HTR-8/SVneo (cell line): ENCODE measurements at regions not wholly inside any gene's neighbourhood (a gene's known extent, or its start where the extent isn't known, plus 50 kb on each side); places are given as distances from the start of the nearest gene placed in this dataset.
"Not testable (repeated sequence)": the region's sequence is repeated elsewhere in the genome, so short reads cannot be mapped to it uniquely, and the experiment has no call there.

Experiments used
- DNase-seq: peaks from one replicate; pipeline ENCODE4 v3.0.0; 2011; ENCODE audit warnings: low spot score, mixed read lengths; ENCODE audit not compliant: insufficient read length
- FAIRE-seq: peaks from 2 replicates; lab custom pipeline; 2011; peaks lifted over from hg19 to GRCh38; lab: Jason Lieb, UNC

DNA sequence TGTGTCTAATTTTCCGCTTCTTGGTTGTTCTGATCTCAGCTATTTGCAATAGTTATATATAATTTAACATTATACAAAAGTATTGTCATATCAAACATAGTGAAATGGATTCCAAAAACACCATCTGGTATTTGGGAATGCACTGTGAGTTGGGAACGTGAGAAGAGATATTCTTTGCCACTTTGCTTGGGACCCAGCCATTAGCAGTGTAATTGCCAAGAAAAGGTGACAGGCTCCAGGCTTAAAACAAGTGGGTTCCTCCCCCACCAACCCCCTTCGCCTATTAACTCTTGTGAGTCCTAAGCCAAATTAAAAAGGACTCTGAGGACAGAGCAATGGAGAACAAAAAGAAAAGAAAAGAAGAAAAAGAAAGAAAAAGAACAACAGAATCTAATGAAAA, 186.7 kb upstream of the NFIA start:
- FAIRE-seq (no peak), DNase-seq (no peak)

- DNase-seq (no peak), FAIRE-seq (no peak)
Observed at GRCh38 chr1:60895252-60895651, 187.1 kb upstream of the NFIA start.

DNA sequence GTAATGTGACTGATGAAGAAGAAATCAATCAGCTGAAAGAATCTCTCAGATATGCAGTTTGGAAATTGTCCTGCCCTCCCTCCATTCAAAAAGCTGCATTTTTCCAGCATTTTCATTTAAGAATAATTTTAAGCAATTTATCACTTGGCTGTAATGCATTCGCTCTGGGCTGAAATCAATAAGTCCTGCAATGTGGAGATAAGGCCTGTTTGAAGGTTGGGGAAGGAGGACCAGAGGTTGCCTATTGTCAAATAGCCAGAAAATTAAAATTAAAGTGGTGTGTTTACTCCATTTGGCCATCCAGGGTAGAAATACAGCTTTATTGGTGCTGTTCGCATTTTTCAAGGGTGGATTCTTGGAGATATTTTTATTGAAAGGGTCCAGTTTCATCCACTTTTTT, 187.6 kb upstream of the NFIA start:
- FAIRE-seq: no peak
- DNase-seq: no peak

GRCh38 chr1:60894130-60894529, 188.2 kb upstream of the NFIA start:
- FAIRE-seq (no peak), DNase-seq (no peak)

DNA sequence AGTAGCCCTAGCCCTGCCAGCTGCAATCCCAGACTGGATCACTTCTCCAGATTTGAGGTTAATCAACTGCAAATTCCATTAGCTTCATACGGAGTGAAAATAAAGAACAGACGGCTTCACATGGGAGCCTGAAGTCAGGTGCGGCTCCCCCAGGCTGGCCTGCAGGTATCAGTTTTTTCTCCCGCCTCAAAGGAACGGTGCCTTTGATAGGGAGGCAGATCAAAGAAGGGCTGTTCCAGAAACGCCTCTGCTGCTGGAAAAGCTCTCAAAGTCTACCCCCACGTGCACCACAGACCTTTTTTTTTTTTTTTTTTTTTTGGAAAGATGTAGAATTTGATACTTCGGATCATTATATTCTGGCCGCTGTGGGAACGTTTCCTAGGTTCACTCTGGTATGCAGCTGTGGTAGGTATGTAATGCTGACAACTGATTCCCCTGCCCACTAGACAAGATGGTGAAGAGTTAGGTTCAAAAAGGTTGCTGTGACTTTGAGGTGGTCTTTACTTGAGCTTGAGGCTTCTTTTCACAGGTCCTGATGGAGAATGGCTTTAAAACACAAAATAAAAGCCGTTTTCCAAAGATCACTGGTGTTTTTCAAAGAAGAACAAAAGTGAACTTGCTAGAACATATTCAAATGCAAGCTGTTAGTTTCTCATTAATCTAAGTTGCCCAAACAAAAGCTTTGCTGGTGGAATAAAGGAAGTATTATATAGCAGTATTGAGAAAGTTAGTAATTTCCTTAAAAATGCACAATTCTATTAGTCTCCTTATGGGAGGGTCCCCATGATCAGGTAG, 189.0 kb upstream of the NFIA start:
- FAIRE-seq (no peak), DNase-seq (no peak)

GRCh38 chr1:60891765-60892164, 190.6 kb upstream of the NFIA start:
- DNase-seq (no peak), FAIRE-seq (no peak)

DNA sequence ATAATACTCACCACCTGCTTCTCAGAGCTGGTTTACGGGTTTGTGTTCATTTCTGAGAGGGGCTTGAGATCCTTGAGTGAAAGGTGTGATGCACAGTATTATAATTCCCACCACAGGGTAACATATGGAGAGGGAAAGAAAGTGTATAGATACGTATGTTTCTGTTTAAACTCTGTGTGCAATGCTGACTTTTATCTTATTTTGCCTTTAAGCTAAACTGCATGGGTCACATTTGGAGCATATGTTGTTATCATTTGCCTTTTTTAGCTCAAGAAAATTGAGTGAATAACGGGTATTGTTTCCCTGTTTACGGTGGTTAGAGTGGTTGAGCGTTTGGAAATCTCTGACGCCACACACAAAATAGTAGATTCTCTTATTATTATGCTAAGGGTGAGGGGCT, 191.1 kb upstream of the NFIA start:
- FAIRE-seq (no peak), DNase-seq (no peak)

DNA sequence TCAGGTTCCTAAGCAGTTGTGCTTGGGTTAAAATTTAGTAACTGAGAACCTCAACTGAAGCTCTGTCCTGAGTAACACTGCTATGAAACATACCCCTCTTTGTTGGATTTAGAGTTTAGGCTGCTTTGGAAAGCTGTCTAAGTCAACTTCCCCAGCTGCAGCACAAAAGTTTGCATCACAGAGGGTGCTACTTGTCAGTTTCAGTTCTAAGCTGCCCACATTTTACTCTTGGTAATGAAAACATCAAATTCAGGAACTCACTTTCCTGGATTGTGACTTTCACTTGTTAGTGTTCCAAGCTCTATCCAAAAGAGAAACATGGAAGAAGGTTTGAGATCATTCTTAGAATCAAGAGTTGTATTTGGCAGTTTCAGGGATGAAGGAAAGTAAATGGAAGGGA, 191.7 kb upstream of the NFIA start:
- FAIRE-seq: no peak
- DNase-seq: no peak

DNA sequence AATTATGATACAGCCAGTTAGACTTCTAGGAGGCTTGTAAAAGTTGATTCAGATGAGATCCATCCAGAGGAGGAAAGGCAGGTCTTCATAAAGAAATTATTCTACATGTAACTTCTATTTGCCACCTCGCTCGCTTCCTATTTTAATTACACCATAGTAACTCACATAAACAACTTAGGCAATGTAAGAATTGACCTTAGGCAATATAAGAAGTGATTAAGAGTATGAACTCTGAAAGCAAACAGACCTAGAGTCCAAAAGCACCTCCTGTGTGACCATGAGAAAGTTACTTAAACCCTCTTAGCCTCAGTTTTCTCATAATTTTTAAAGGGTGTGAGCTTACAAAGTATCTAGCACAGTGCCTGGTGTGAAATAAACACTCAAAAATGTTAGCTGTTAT, 192.7 kb upstream of the NFIA start:
- no peak for FAIRE-seq
- no peak for DNase-seq

DNA sequence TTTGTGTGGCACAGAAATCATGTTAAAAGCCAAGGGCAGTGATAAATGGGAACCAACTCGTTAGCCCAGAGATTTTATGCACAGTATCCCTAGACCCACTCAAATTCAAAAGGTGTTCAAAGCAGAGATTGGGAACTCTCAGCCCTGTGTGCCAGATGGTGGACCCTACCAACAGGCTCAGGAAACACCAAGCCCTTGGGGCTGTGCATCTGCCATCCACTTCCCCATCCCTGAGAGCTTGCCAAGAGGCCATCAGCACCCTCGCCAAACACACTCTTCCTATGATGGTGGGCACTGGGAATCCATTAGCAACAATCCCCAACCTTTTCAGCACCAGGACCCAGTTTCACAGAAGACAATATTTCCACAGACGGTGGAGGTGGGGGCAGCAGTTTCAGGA, 194.2 kb upstream of the NFIA start:
- FAIRE-seq (no peak), DNase-seq (no peak)

DNA sequence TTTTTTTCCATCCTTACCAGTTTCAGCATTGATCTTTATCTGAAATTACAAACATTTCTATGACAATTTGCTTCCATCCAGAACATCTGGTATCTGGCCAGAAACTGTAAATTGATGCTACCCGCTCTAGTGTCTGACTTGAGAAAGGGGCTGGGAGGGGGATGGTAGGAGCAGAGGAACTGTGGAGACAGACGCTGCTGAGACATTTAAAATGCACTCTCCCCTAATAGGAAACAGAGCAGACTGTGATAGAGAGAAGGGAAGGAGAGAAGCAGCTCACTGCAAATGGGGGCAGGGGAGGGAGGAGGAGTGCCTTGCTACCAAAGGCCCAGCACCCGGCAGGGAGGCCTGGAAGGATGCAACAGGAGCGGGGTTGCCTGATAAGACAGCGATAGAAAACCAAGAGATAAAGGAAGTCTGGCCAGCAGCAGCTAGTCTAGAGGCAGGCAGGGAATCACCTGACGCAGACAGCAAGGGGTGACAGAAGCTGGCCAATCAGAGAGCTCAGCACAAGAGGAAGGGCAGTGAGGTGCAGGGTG, 195.5 kb upstream of the NFIA start:
- DNase-seq (no peak), FAIRE-seq (no peak)

- DNase-seq (no peak), FAIRE-seq (no peak)
Observed at GRCh38 chr1:60886090-60886489, 196.3 kb upstream of the NFIA start.

DNA sequence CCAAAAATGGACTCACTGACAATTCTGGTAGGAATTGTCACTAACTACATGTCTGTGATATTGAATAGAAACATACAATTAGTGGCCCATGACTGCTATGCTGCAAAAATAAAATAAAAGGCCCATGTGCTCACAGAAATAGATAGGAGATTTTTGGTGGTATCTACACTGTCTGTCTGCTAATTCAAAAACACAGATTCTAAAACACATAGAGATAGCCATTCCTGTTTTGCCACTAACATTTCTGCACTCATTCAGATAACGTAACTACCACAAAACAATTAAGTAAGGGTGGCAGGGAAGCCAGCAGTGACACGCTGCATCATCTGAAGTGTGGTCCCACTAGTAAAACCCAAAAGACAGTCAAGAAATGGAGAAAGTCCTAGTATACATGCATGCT, 202.2 kb upstream of the NFIA start:
- FAIRE-seq: no peak
- DNase-seq: no peak

GRCh38 chr1:60878323-60878722, 204.0 kb upstream of the NFIA start:
- FAIRE-seq (no peak), DNase-seq (no peak)

GRCh38 chr1:60877376-60877775, 205.0 kb upstream of the NFIA start:
- no peak for FAIRE-seq
- no peak for DNase-seq

GRCh38 chr1:60876952-60877351, 205.4 kb upstream of the NFIA start:
- DNase-seq (no peak), FAIRE-seq (no peak)

- no peak for FAIRE-seq
- no peak for DNase-seq
Observed at GRCh38 chr1:60875138-60875537, 207.2 kb upstream of the NFIA start.

DNA sequence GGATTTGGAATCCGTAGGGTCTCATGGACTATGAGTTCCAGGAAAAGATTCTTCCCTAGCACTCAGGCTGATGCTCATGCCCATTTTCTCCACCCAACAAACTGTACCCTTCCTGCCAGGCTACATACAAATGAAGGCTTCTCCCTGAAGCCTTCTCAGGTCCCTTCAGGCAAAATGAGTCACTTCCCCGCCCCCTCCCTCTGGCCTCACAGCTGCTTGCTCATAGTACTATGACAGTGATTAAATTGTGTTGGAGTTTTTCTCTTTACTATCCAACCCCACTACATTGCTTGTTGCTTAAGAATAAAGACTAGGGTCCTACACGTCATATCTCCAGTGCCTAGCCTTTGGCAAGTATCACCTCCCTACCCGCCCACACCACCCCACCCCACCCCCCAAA, 207.6 kb upstream of the NFIA start:
- DNase-seq: no peak

GRCh38 chr1:60873396-60873795, 209.0 kb upstream of the NFIA start:
- FAIRE-seq, DNase-seq: not testable (repeated sequence)

More for the DNA sequence above, 207.6 kb upstream of the NFIA start:
- no peak for FAIRE-seq

DNA sequence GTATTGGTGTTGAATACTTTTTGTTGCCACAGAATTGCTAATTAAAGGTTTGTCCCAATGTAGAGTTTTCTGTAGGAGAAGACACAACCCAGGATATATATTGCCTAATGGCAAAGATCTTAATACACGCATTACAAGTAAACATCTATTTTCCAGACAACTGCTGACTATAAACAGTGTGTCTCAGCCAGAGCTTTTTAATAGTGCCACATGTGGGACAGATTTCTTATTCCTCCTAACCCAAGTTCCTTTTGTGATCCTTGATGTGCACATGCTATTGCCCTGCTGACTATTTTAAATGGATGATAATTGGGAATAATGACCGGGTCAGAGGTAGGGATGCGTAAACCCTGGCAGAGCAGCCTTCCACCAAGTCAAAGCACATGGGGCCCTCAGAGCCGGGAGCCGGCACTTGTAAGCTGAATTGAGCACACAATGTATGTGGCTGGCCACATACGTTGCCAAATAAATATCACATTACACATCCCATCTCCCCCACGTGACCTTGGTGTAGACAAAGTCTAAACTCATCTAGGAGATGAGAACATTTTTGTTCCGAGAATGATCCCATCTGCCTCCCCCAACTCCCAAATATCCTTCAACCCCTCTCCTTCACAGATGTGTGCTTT, 209.8 kb upstream of the NFIA start:
- DNase-seq: no peak
- no peak for FAIRE-seq

GRCh38 chr1:60870269-60870865, 212.0 kb upstream of the NFIA start:
- FAIRE-seq: no peak

More at GRCh38 chr1:60870269-60870865, 212.0 kb upstream of the NFIA start:
- DNase-seq: no peak
